Sigmoid colon (tissue), 6 donors: ENCODE measurements at regions not wholly inside any gene's neighbourhood (a gene's known extent, or its start where the extent isn't known, plus 50 kb on each side); places are given as distances from the start of the nearest gene placed in this dataset.
A peak's percentile ranks its signal among the peaks of the same experiment; 100 is the strongest.

ENCODE experiments used
- DNase-seq: peaks from one replicate; pipeline ENCODE4 v3.0.0-alpha.2; 2019
- H3K27ac ChIP-seq, 4 donors: fragments of 200-600 bp; sonication (generic); one replicate each; pipeline ENCODE4 v1.5.1; 2016 to 2019; ENCODE audit warnings: mild to moderate bottlenecking in 1 of 4
- H3K27me3 ChIP-seq, 3 donors: fragments of 200-600 bp; sonication (generic); one replicate each; pipeline ENCODE4 v1.5.1; 2019; ENCODE audit warnings: mild to moderate bottlenecking in 1 of 3
- H3K36me3 ChIP-seq, 4 donors: fragments of 200-600 bp; sonication (generic); one replicate each; pipeline ENCODE4 v1.5.1; 2016 to 2019
- H3K4me1 ChIP-seq, 4 donors: fragments of 200-600 bp; sonication (generic); one replicate each; pipeline ENCODE4 v1.5.1; 2017 to 2019
- H3K4me3 ChIP-seq, 4 donors: fragments of 200-600 bp; sonication (generic); one replicate each; pipeline ENCODE4 v1.5.1; 2017 to 2019; ENCODE audit warnings: mild to moderate bottlenecking in 2 of 4, moderate library complexity in 1 of 4
- H3K9me3 ChIP-seq, 4 donors: fragments of 200-600 bp in 3 of 4; sonication (generic) in 3 of 4; one replicate each; pipeline versions ENCODE4 v1.5.1 to v1.6.1; 2013 to 2019
- EP300 ChIP-seq, 4 donors: sonication (generic); formaldehyde crosslinking; IDR thresholded peaks; one replicate each; pipeline ENCODE4 v1.6.1; 2017; ENCODE audit warnings: antibody characterized with exemption in 4 of 4
- POLR2A ChIP-seq, 2 donors: fragments of 450-650 bp; IDR thresholded peaks; one replicate each; pipeline ENCODE4 v1.6.1; 2016; ENCODE audit warnings: antibody characterized with exemption in 2 of 2, mild to moderate bottlenecking in 2 of 2, moderate library complexity in 2 of 2
- POLR2AphosphoS5 ChIP-seq, 4 donors: sonication (generic); formaldehyde crosslinking; IDR thresholded peaks; one replicate each; pipeline ENCODE4 v1.6.1; 2017; ENCODE audit warnings: antibody characterized with exemption in 4 of 4
- WGBS, 2 donors: extraction: QIAGEN DNeasy Blood & Tissue Kit; methylation state at CpG; one replicate each; pipeline ENCODE4 v1.1.7; 2013; 5-methylcytosine and 5-hydroxymethylcytosine counted together
- intact Hi-C: fragments of 100-400 bp; cut with DNase I; formaldehyde crosslinking; loops from one replicate; pipeline ENCODE4 v1.15.1; 2023
- TF ChIP-seq, protein P1 (sequence below), 4 experiments: fragments of 450-650 bp in 3 of 4; fragments of 200-600 bp in 1 of 4; IDR thresholded peaks; one replicate each; pipeline ENCODE4 v1.5.1; 2016 to 2019; ENCODE audit warnings: antibody characterized with exemption in 4 of 4, mild to moderate bottlenecking in 3 of 4, moderate library complexity in 2 of 4
- donor health status: healthy with polysubstance abuse.
- donor health status: healthy.

DNA sequence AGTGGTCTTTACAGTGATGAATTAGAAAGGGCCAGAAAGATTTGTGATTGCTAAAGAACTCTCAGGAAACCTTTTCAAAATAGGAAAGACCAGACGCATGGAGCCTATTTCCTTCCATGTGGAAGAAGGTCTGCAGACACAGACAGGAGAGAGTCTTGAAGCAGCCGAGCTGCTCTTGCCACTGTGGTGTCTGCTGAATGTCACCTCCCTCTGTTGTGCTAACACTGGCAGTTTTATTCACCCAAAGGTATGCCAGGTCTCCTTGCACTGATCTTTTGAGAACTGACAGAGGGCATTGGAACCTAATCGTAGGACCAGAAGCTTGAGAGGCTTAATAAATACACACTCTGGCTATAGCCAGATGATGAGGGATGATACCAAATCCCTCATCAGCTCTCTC, 108.7 kb downstream of the SREK1 start:
- no peak for DNase-seq
- H3K27me3 ChIP-seq, result no peaks in the 10 kb centered on the region
- H3K4me1 ChIP-seq, result peaks cover 0 to 4% (median 0%) of the 10 kb centered on the region in 4 donors
- WGBS, 2 donors, result 72 to 75% methylated on average over 3 of the region's 3 CpGs
- TF ChIP-seq, protein P1, sequence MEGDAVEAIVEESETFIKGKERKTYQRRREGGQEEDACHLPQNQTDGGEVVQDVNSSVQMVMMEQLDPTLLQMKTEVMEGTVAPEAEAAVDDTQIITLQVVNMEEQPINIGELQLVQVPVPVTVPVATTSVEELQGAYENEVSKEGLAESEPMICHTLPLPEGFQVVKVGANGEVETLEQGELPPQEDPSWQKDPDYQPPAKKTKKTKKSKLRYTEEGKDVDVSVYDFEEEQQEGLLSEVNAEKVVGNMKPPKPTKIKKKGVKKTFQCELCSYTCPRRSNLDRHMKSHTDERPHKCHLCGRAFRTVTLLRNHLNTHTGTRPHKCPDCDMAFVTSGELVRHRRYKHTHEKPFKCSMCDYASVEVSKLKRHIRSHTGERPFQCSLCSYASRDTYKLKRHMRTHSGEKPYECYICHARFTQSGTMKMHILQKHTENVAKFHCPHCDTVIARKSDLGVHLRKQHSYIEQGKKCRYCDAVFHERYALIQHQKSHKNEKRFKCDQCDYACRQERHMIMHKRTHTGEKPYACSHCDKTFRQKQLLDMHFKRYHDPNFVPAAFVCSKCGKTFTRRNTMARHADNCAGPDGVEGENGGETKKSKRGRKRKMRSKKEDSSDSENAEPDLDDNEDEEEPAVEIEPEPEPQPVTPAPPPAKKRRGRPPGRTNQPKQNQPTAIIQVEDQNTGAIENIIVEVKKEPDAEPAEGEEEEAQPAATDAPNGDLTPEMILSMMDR (IDR thresholded peaks at IDR 0.05), result no peak
- TF ChIP-seq EP300 (IDR thresholded peaks at IDR 0.05), result no peak
- no peak for TF ChIP-seq POLR2A (IDR thresholded peaks at IDR 0.05)
- peak in 2 of 4 donors; percentile 82 to 83 for TF ChIP-seq POLR2AphosphoS5 (IDR thresholded peaks at IDR 0.05)
- intact Hi-C loops, result no loop called here
- no peaks in the 10 kb centered on the region for H3K36me3 ChIP-seq
- H3K27ac ChIP-seq, result peak overlapping the region in 2 of 4 donors; percentile 27 to 43
- no peaks in the 10 kb centered on the region for H3K9me3 ChIP-seq
- no peak overlapping the region for H3K4me3 ChIP-seq

DNA sequence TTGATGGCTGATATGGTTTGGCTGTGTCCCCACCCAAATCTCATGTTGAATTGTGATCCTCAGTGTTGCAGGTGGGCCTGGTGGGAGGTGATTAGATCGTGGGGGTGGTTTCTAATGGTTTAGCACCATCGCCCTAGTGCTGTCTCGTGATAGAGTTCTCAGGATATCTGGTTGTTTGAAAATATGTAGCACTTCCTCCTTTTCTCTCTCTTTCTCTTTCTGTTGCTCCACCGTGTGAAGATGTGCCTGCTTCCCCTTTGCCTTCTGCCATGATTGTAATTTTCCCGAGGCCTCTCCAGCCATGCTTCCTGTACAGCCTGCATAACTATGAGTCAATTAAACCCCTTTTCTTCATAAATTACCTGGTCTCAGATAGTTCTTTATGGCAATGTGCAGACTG, 111.6 kb downstream of the SREK1 start:
- Histone ChIP-seq H3K36me3 (no peaks in the 10 kb centered on the region), H3K27me3 (no peaks in the 10 kb centered on the region), H3K4me3 (no peak overlapping the region), H3K4me1 (no peaks in the 10 kb centered on the region), H3K27ac (no peak overlapping the region), H3K9me3 (no peaks in the 10 kb centered on the region)
- no peak for DNase-seq
- intact Hi-C loops, result no loop called here
- 57 to 71% methylated on average over 5 of the region's 5 CpGs for WGBS, 2 donors
- TF ChIP-seq POLR2AphosphoS5 (IDR thresholded peaks at IDR 0.05) (no peak), EP300 (IDR thresholded peaks at IDR 0.05) (no peak), POLR2A (IDR thresholded peaks at IDR 0.05) (no peak)
- TF ChIP-seq, protein P1 (IDR thresholded peaks at IDR 0.05), result no peak

DNA sequence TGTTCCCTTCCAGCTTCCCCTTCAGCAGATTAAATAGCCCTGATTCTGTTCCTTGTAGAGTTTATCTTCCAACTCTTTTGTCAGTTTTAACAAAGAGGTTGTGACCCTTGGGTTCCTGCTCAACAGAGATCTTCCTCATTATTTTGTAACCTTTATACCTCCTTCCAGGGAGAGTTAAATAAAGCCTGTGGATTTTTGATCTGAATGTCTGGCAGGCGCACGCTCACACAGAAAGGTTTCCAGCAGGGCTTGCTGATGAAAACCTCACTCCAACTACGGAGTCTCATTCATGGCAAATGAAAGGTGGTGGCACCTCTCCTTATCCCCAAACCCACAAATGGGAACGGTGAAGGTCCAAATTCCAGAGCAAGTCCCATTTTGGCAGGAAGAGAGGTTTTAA, 129.0 kb downstream of the SREK1 start:
- Histone ChIP-seq H3K4me3 (no peak overlapping the region), H3K27ac (no peak overlapping the region), H3K27me3 (no peaks in the 10 kb centered on the region), H3K36me3 (no peaks in the 10 kb centered on the region), H3K4me1 (no peaks in the 10 kb centered on the region), H3K9me3 (no peaks in the 10 kb centered on the region)
- WGBS, 2 donors, result 69 to 80% methylated on average over 4 of the region's 4 CpGs
- intact Hi-C loops, result no loop called here
- DNase-seq, result no peak
- TF ChIP-seq, protein P1 (IDR thresholded peaks at IDR 0.05), result no peak
- TF ChIP-seq EP300 (IDR thresholded peaks at IDR 0.05) (no peak), POLR2AphosphoS5 (IDR thresholded peaks at IDR 0.05) (no peak), POLR2A (IDR thresholded peaks at IDR 0.05) (no peak)

DNA sequence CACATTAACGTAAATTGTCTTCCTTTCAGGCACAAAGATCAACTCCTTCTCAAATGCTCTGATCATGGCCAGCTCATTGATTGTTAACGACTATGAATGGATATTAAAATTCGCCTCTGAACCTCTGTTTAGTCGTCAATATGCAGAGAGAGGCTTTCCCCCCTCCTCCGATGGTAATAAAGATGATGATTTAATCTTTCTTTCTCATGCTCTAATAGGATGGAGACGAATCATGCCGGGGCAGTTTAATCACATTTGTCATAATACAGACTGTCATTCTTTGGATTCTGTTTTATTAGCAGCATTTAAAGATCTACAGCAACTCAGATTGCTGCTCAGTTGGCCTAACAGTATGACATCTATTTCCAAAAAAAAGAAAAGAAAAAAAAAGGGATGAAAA, 132.9 kb downstream of the SREK1 start:
- no peak overlapping the region for H3K4me3 ChIP-seq
- WGBS, 2 donors, result 73 to 88% methylated on average over 7 of the region's 7 CpGs
- H3K36me3 ChIP-seq, result no peaks in the 10 kb centered on the region
- no peaks in the 10 kb centered on the region for H3K27me3 ChIP-seq
- no peaks in the 10 kb centered on the region for H3K4me1 ChIP-seq
- TF ChIP-seq, protein P1 (IDR thresholded peaks at IDR 0.05), result no peak
- TF ChIP-seq POLR2AphosphoS5 (IDR thresholded peaks at IDR 0.05) (no peak), EP300 (IDR thresholded peaks at IDR 0.05) (no peak), POLR2A (IDR thresholded peaks at IDR 0.05) (no peak)
- no peak overlapping the region for H3K27ac ChIP-seq
- intact Hi-C loops, result no loop called here
- H3K9me3 ChIP-seq, result no peaks in the 10 kb centered on the region
- DNase-seq, result no peak

DNA sequence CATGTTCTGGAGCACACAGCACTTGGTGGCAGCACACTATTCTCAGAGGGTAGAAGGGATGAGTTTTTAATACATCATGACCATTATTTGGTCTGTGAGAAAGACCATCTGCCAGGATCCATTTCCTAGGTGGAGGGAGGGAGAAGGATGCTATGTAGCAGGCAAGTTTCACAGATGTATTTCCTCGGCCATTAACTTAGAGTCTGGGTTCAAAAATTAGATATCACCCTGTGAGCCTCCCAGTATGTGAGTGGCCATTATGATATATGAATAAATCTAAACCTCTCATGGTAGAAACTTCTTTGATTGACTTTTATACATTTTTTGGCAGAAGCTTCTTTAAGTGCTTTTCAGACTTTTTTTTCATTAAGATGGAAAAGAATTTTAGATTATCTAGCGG, 133.9 kb downstream of the SREK1 start:
- no peak for TF ChIP-seq POLR2AphosphoS5 (IDR thresholded peaks at IDR 0.05)
- TF ChIP-seq, protein P1 (IDR thresholded peaks at IDR 0.05), result no peak
- TF ChIP-seq POLR2A (IDR thresholded peaks at IDR 0.05), result no peak
- TF ChIP-seq EP300 (IDR thresholded peaks at IDR 0.05), result no peak
- 88 to 92% methylated on average over 2 of the region's 2 CpGs for WGBS, 2 donors
- DNase-seq, result no peak
- Histone ChIP-seq H3K4me1 (no peaks in the 10 kb centered on the region), H3K27me3 (no peaks in the 10 kb centered on the region), H3K27ac (no peak overlapping the region), H3K9me3 (no peaks in the 10 kb centered on the region), H3K36me3 (no peaks in the 10 kb centered on the region), H3K4me3 (no peak overlapping the region)
- intact Hi-C loops, result no loop called here
